22Rv1 (cell line): ENCODE measurements at regions not wholly inside any gene's neighbourhood (a gene's known extent, or its start where the extent isn't known, plus 50 kb on each side); places are given as distances from the start of the nearest gene placed in this dataset.

ENCODE experiments used
- ZFX ChIP-seq: fragments of 450-650 bp; IDR thresholded peaks from 2 replicates; pipeline ENCODE4 v1.6.1; 2017; ENCODE audit warnings: antibody characterized with exemption, borderline replicate concordance
- TF ChIP-seq, protein P1 (sequence below): fragments of 450-650 bp; IDR thresholded peaks from 2 replicates; pipeline ENCODE4 v1.5.1; 2017; ENCODE audit warnings: mild to moderate bottlenecking

DNA sequence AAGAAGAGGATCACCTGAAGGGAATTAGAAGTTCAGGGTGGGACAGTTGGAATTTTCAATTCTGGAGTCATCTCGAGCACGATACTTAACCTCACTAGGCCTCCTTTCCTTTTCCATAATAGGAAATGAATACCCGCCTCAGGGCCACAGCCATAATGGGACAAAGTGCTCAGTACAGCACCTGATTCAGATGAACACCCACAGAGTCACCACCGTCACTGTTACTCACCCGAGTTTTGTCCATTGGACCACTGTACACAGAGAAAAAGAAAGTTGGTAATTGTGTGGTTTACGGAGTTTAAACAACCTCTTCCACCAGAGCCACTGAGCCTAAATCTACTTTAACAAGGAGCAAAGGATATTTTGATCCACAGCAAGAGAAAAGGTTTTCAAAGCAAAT lies 122.0 kb upstream of the NDUFV2 start:
- TF ChIP-seq, protein P1, sequence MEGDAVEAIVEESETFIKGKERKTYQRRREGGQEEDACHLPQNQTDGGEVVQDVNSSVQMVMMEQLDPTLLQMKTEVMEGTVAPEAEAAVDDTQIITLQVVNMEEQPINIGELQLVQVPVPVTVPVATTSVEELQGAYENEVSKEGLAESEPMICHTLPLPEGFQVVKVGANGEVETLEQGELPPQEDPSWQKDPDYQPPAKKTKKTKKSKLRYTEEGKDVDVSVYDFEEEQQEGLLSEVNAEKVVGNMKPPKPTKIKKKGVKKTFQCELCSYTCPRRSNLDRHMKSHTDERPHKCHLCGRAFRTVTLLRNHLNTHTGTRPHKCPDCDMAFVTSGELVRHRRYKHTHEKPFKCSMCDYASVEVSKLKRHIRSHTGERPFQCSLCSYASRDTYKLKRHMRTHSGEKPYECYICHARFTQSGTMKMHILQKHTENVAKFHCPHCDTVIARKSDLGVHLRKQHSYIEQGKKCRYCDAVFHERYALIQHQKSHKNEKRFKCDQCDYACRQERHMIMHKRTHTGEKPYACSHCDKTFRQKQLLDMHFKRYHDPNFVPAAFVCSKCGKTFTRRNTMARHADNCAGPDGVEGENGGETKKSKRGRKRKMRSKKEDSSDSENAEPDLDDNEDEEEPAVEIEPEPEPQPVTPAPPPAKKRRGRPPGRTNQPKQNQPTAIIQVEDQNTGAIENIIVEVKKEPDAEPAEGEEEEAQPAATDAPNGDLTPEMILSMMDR = no peak
- TF ChIP-seq ZFX = no peak
